H9 (cell line): ENCODE measurements at regions not wholly inside any gene's neighbourhood (a gene's known extent, or its start where the extent isn't known, plus 50 kb on each side); places are given as distances from the start of the nearest gene placed in this dataset.

ENCODE experiments used
- DNase-seq: peaks from one replicate; pipeline ENCODE4 v3.0.0-alpha.2; 2017
- H2AFZ ChIP-seq: one replicate; pipeline ENCODE4 v1.6.1; 2013; ENCODE audit warnings: mild to moderate bottlenecking, low read length, control low read depth, moderate library complexity
- H2AK5ac ChIP-seq: 2 replicates; pipeline ENCODE4 v1.6.1; 2013; ENCODE audit warnings: low read length, control low read depth, mixed read lengths; ENCODE audit not compliant: insufficient read length
- H2BK120ac ChIP-seq: one replicate; pipeline ENCODE4 v1.6.1; 2013; ENCODE audit warnings: low read depth, mild to moderate bottlenecking, low read length, control low read depth, inconsistent platforms; ENCODE audit not compliant: poor library complexity, severe bottlenecking
- H2BK12ac ChIP-seq: 2 replicates; pipeline ENCODE4 v1.6.1; 2013; ENCODE audit warnings: low read length, control low read depth, mixed read lengths, low read depth; ENCODE audit not compliant: insufficient read length
- H2BK15ac ChIP-seq: 2 replicates; pipeline ENCODE4 v1.6.1; 2013; ENCODE audit warnings: low read depth, low read length, control low read depth
- H2BK20ac ChIP-seq: one replicate; pipeline ENCODE4 v1.6.1; 2013; ENCODE audit warnings: low read depth, mild to moderate bottlenecking, low read length, control low read depth, inconsistent platforms; ENCODE audit not compliant: poor library complexity, severe bottlenecking
- H2BK5ac ChIP-seq: 2 replicates; pipeline ENCODE4 v1.6.1; 2013; ENCODE audit warnings: low read length, control low read depth, mixed read lengths; ENCODE audit not compliant: insufficient read length
- H3K14ac ChIP-seq: 2 replicates; pipeline ENCODE4 v1.6.1; 2013; ENCODE audit warnings: low read length, control low read depth; ENCODE audit not compliant: insufficient read depth
- H3K18ac ChIP-seq: 2 replicates; pipeline ENCODE4 v1.6.1; 2013; ENCODE audit warnings: low read depth, mild to moderate bottlenecking, mixed read lengths, low read length, control low read depth; ENCODE audit not compliant: insufficient read length
- H3K23ac ChIP-seq: 2 replicates; pipeline ENCODE4 v1.6.1; 2013; ENCODE audit warnings: low read length, control low read depth, mixed read lengths, low read depth; ENCODE audit not compliant: insufficient read length
- H3K23me2 ChIP-seq: 2 replicates; pipeline ENCODE4 v1.6.1; 2013; ENCODE audit warnings: low read depth, mild to moderate bottlenecking, mixed read lengths, low read length, control low read depth; ENCODE audit not compliant: insufficient read length, poor library complexity, severe bottlenecking
- H3K27ac ChIP-seq: 2 replicates; pipeline ENCODE4 v1.5.1; 2013; ENCODE audit warnings: low read length, control low read depth, mixed read lengths, low read depth; ENCODE audit not compliant: insufficient read length
- H3K27me3 ChIP-seq: 2 replicates; pipeline ENCODE4 v1.6.1; 2013; ENCODE audit warnings: low read length, control low read depth, inconsistent platforms; ENCODE audit not compliant: insufficient read depth
- H3K4ac ChIP-seq: 2 replicates; pipeline ENCODE4 v1.6.1; 2013; ENCODE audit warnings: low read depth, mild to moderate bottlenecking, control low read depth, inconsistent platforms, low read length, moderate library complexity
- H3K4me1 ChIP-seq: 2 replicates; pipeline ENCODE4 v1.6.1; 2013; ENCODE audit warnings: low read length, control low read depth, inconsistent platforms; ENCODE audit not compliant: insufficient read depth
- H3K4me2 ChIP-seq: 2 replicates; pipeline ENCODE4 v1.6.1; 2013; ENCODE audit warnings: low read length, control low read depth, mixed read lengths; ENCODE audit not compliant: insufficient read length, insufficient read depth
- H3K56ac ChIP-seq: 2 replicates; pipeline ENCODE4 v1.6.1; 2013; ENCODE audit warnings: low read depth, mild to moderate bottlenecking, mixed read lengths, low read length, control low read depth; ENCODE audit not compliant: insufficient read length
- H3K79me1 ChIP-seq: 2 replicates; pipeline ENCODE4 v1.6.1; 2013; ENCODE audit warnings: low read depth, mild to moderate bottlenecking, moderate library complexity, low read length, control low read depth, inconsistent platforms; ENCODE audit not compliant: insufficient read depth, poor library complexity, severe bottlenecking
- H3K79me2 ChIP-seq: 2 replicates; pipeline ENCODE4 v1.6.1; 2013; ENCODE audit warnings: low read length, control low read depth, inconsistent platforms; ENCODE audit not compliant: insufficient read depth
- H3K9ac ChIP-seq: 2 replicates; pipeline ENCODE4 v1.6.1; 2013; ENCODE audit warnings: low read length, control low read depth, mixed read lengths; ENCODE audit not compliant: insufficient read length; ENCODE audit errors: extremely low read depth
- H3K9me3 ChIP-seq: one replicate; pipeline ENCODE4 v1.6.1; 2013; ENCODE audit warnings: low read depth, low read length, inconsistent platforms; ENCODE audit not compliant: control insufficient read depth
- H3T11ph ChIP-seq: one replicate; pipeline ENCODE4 v1.6.1; 2013; ENCODE audit warnings: mild to moderate bottlenecking, low read length, control low read depth, inconsistent platforms
- H4K20me1 ChIP-seq: one replicate; pipeline ENCODE4 v1.6.1; 2013; ENCODE audit not compliant: control insufficient read depth, insufficient read length, insufficient read depth
- H4K5ac ChIP-seq: 2 replicates; pipeline ENCODE4 v1.6.1; 2013; ENCODE audit warnings: low read depth, mild to moderate bottlenecking, mixed read lengths, low read length, control low read depth; ENCODE audit not compliant: insufficient read length
- H4K8ac ChIP-seq: replicated peaks from 2 replicates; pipeline ENCODE4 v1.6.1; 2013; ENCODE audit warnings: low read length, control low read depth, mixed read lengths, low read depth; ENCODE audit not compliant: insufficient read length
- H4K91ac ChIP-seq: 2 replicates; pipeline ENCODE4 v1.6.1; 2013; ENCODE audit warnings: low read depth, mild to moderate bottlenecking, moderate library complexity, mixed read lengths, low read length, control low read depth; ENCODE audit not compliant: insufficient read length
- H3K27ac Mint-ChIP-seq, 3 experiments: 2 replicates in 2 of 3; 3 replicates in 1 of 3; pipeline ENCODE4 v1.8.0; 2020 to 2021; ENCODE audit warnings: mixed read lengths in 3 of 3, mild to moderate bottlenecking in 1 of 3, moderate library complexity in 1 of 3
- H3K27me3 Mint-ChIP-seq: 2 replicates; pipeline ENCODE4 v1.8.0; 2021; ENCODE audit warnings: low read depth, mild to moderate bottlenecking, moderate library complexity, mixed read lengths
- H3K36me3 Mint-ChIP-seq, 3 experiments: 2 replicates in 2 of 3; 3 replicates in 1 of 3; pipeline ENCODE4 v1.8.0; 2020 to 2021; ENCODE audit warnings: low read depth in 3 of 3, mixed read lengths in 3 of 3; ENCODE audit not compliant: insufficient read depth in 1 of 3
- H3K4me1 Mint-ChIP-seq, 2 experiments: 2 replicates each; pipeline ENCODE4 v1.8.0; 2020; ENCODE audit warnings: mixed read lengths in 2 of 2
- H3K4me3 Mint-ChIP-seq, 2 experiments: 2 replicates in 1 of 2; 3 replicates in 1 of 2; pipeline ENCODE4 v1.8.0; 2020 to 2021; ENCODE audit warnings: mild to moderate bottlenecking in 2 of 2, mixed read lengths in 2 of 2, moderate library complexity in 1 of 2
- H3K9me3 Mint-ChIP-seq, 2 experiments: 2 replicates in 1 of 2; 3 replicates in 1 of 2; pipeline ENCODE4 v1.8.0; 2020; ENCODE audit warnings: mild to moderate bottlenecking in 2 of 2, mixed read lengths in 2 of 2, moderate library complexity in 1 of 2
- WGBS: extraction: QIAGEN DNeasy Blood & Tissue Kit; methylation state at CpG from one replicate; pipeline ENCODE4 v1.1.7; 2013; ENCODE audit warnings: missing lambda C conversion rate, low lambda C conversion rate, mixed read lengths; ENCODE audit not compliant: insufficient read length; ENCODE audit errors: extremely low coverage; 5-methylcytosine and 5-hydroxymethylcytosine counted together
- TF ChIP-seq, protein P1 (sequence below): fragments of 200-600 bp; sonication (generic); conservative IDR thresholded peaks from 3 replicates; pipeline ENCODE4 v1.8.0; 2021; ENCODE audit warnings: antibody characterized with exemption, mild to moderate bottlenecking

DNA sequence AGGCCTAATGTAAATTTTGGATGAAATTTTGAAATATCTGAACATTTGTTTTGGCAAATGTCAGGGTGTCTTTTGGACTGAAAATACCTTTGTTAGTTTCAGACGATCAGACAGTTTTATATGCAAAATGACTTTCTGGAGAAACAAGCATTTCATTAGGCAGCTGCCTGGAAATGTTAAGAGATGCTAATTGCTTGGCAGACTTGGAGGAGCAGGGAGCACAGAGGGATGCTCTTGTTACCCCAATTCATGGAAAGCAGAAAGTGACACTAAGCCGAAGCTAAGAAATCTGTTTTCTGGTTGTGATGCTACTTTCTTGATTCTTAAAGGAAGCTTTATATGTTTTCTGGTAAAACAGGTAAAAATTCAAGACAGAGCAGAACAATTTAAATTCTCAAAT lies 204.3 kb upstream of the GBE1 start:
- no peaks in the 10 kb centered on the region for H3K27me3 Mint-ChIP-seq
- Histone ChIP-seq H2BK15ac (no peak overlapping the region), H3K79me1 (no peaks in the 10 kb centered on the region), H3K23ac (no peak overlapping the region), H3K79me2 (no peaks in the 10 kb centered on the region), H4K5ac (no peak overlapping the region), H3K14ac (no peak overlapping the region), H4K8ac (no peak overlapping the region), H2BK5ac (no peak overlapping the region), H3K56ac (no peak overlapping the region), H3K4ac (no peak overlapping the region), H3K18ac (no peak overlapping the region), H3K27ac (no peak overlapping the region), H2BK12ac (no peak overlapping the region), H4K91ac (no peak overlapping the region), H3K4me2 (peak overlapping the region; percentile 37), H3K9ac (no peak overlapping the region), H2BK120ac (no peak overlapping the region), H4K20me1 (no peaks in the 10 kb centered on the region), H3K23me2 (no peaks in the 10 kb centered on the region), H3T11ph (no peak overlapping the region), H2BK20ac (no peak overlapping the region), H2AFZ (no peak overlapping the region), H3K4me1 (no peaks in the 10 kb centered on the region), H2AK5ac (no peak overlapping the region), H3K27me3 (no peaks in the 10 kb centered on the region), H3K9me3 (no peaks in the 10 kb centered on the region)
- no peak for DNase-seq
- H3K4me3 Mint-ChIP-seq: no peak overlapping the region; a peak in 1 of 5 replicates
- H3K9me3 Mint-ChIP-seq: peaks cover 0 to under 1% of the 10 kb centered on the region in 2 experiments; a peak in 1 of 5 replicates
- peak overlapping the region in 1 of 3 experiments; percentile 55; a peak in 2 of 7 replicates for H3K27ac Mint-ChIP-seq
- no CpG with 5 or more reads among the region's 2 CpGs for WGBS
- TF ChIP-seq, protein P1, sequence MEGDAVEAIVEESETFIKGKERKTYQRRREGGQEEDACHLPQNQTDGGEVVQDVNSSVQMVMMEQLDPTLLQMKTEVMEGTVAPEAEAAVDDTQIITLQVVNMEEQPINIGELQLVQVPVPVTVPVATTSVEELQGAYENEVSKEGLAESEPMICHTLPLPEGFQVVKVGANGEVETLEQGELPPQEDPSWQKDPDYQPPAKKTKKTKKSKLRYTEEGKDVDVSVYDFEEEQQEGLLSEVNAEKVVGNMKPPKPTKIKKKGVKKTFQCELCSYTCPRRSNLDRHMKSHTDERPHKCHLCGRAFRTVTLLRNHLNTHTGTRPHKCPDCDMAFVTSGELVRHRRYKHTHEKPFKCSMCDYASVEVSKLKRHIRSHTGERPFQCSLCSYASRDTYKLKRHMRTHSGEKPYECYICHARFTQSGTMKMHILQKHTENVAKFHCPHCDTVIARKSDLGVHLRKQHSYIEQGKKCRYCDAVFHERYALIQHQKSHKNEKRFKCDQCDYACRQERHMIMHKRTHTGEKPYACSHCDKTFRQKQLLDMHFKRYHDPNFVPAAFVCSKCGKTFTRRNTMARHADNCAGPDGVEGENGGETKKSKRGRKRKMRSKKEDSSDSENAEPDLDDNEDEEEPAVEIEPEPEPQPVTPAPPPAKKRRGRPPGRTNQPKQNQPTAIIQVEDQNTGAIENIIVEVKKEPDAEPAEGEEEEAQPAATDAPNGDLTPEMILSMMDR: no peak
- H3K4me1 Mint-ChIP-seq: peaks cover 44 to 46% of the 10 kb centered on the region in 2 experiments
- H3K36me3 Mint-ChIP-seq: peaks cover 0 to under 1% (median 0%) of the 10 kb centered on the region in 3 experiments; a peak in 3 of 7 replicates
